ENCODE measurements at regions not wholly inside any gene's neighbourhood (a gene's known extent, or its start where the extent isn't known, plus 50 kb on each side); places are given as distances from the start of the nearest gene placed in this dataset.

- Histone ChIP-seq H3K4me2 (ENCODE audit: low read length) (no peak overlapping the region), H3K36me3 (ENCODE audit: control insufficient read depth in 1 of 2, insufficient read depth in 2 of 2, low read length in 2 of 2) (no peaks in the 10 kb centered on the region), H3K79me2 (ENCODE audit: insufficient read depth, low read length) (no peaks in the 10 kb centered on the region), H3K27ac (ENCODE audit: low read depth, low read length) (no peak overlapping the region), H3K9me2 (ENCODE audit: insufficient read depth) (no peaks in the 10 kb centered on the region), H4K20me1 (ENCODE audit: insufficient read depth) (no peaks in the 10 kb centered on the region), H3K4me3 (replicated peaks in 1 of 2; ENCODE audit: low read depth in 1 of 2, low read length in 2 of 2) (no peak overlapping the region), H3K9me3 (ENCODE audit: control insufficient read depth in 1 of 2, insufficient read depth in 1 of 2, low read depth in 1 of 2, low read length in 2 of 2) (no peaks in the 10 kb centered on the region), H3K9ac (ENCODE audit: low read length) (no peak overlapping the region), H3K4me1 (ENCODE audit: control insufficient read depth in 1 of 2, insufficient read depth in 2 of 2, low read length in 2 of 2) (no peaks in the 10 kb centered on the region), H2AFZ (ENCODE audit: low read depth, low read length, poor library complexity, severe bottlenecking) (no peak overlapping the region), H3K27me3 (ENCODE audit: insufficient read depth, low read length) (no peaks in the 10 kb centered on the region)
- ATAC-seq (no peak), DNase-seq (ENCODE audit: low read depth, low spot score) (no peak)
- no peak for TF ChIP-seq POLR2AphosphoS5 (IDR thresholded peaks at IDR 0.05; ENCODE audit: low read depth, low read length)
- TF ChIP-seq YY1 (IDR thresholded peaks at IDR 0.05; ENCODE audit: extremely low read depth, insufficient replicate concordance, low read depth, low read length), result no peak
- no peak for TF ChIP-seq POLR2A (IDR thresholded peaks at IDR 0.05; ENCODE audit: borderline replicate concordance, extremely low read depth, insufficient read depth, insufficient read length)
- TF ChIP-seq, protein P1, sequence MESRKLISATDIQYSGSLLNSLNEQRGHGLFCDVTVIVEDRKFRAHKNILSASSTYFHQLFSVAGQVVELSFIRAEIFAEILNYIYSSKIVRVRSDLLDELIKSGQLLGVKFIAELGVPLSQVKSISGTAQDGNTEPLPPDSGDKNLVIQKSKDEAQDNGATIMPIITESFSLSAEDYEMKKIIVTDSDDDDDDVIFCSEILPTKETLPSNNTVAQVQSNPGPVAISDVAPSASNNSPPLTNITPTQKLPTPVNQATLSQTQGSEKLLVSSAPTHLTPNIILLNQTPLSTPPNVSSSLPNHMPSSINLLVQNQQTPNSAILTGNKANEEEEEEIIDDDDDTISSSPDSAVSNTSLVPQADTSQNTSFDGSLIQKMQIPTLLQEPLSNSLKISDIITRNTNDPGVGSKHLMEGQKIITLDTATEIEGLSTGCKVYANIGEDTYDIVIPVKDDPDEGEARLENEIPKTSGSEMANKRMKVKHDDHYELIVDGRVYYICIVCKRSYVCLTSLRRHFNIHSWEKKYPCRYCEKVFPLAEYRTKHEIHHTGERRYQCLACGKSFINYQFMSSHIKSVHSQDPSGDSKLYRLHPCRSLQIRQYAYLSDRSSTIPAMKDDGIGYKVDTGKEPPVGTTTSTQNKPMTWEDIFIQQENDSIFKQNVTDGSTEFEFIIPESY (IDR thresholded peaks at IDR 0.05; ENCODE audit: extremely low read depth, insufficient replicate concordance, low read length), result no peak
- no peak for TF ChIP-seq ZFX (IDR thresholded peaks at IDR 0.05)
- TF ChIP-seq ZNF274 (IDR thresholded peaks at IDR 0.05; ENCODE audit: low read depth, low read length), result no peak
- no peak for TF ChIP-seq FOSL1 (IDR thresholded peaks at IDR 0.05; ENCODE audit: low read depth)
- TF ChIP-seq MAX (IDR thresholded peaks at IDR 0.05), result no peak
- no peak for TF ChIP-seq CBX3 (IDR thresholded peaks at IDR 0.05; ENCODE audit: low read depth)
- no peak for TF ChIP-seq SIN3A (IDR thresholded peaks at IDR 0.05; ENCODE audit: low read depth)
- no peak for TF ChIP-seq JUND (IDR thresholded peaks at IDR 0.05)
- no peak for TF ChIP-seq EZH2phosphoT487 (IDR thresholded peaks at IDR 0.05; ENCODE audit: borderline replicate concordance)
- no peak for TF ChIP-seq EZH2 (IDR thresholded peaks at IDR 0.05)
- ChIA-PET RAD21 (ENCODE audit: low non-redundant PET in 1 of 2, low total read pairs in 2 of 2, uncharacterized antibody in 2 of 2, unreplicated experiment in 2 of 2) (no interaction called here), POLR2A (no interaction called here), CTCF (no interaction called here)
- BruUV-seq (replicated peaks), result no TSS peak
- intact Hi-C loops (cut with micrococcal nuclease), result no loop called here
Measured at GRCh38 chr4:96036781-96037180, 196.9 kb downstream of the PDHA2 start.
